Spleen (tissue), 7 donors: ENCODE measurements at regions not wholly inside any gene's neighbourhood (a gene's known extent, or its start where the extent isn't known, plus 50 kb on each side); places are given as distances from the start of the nearest gene placed in this dataset.

Source experiments
- CTCF ChIP-seq, 11 experiments: fragments of 200-600 bp in 7 of 11; fragments of 450-650 bp in 4 of 11; sonication (generic) in 4 of 11; IDR thresholded peaks in 8 of 11; conservative IDR thresholded peaks in 3 of 11; 1 replicate in 7 of 11; 2 replicates in 4 of 11; pipeline versions ENCODE4 v1.4.0 to v1.8.0; 2016 to 2021; ENCODE audit warnings: antibody characterized with exemption in 11 of 11, inconsistent platforms in 4 of 11, mild to moderate bottlenecking in 1 of 11
- POLR2AphosphoS5 ChIP-seq, 3 donors: sonication (generic); formaldehyde crosslinking; IDR thresholded peaks; one replicate each; pipeline ENCODE4 v1.5.1; 2017; ENCODE audit warnings: antibody characterized with exemption in 3 of 3
- donor health status: DM: no; HTN: no; CAD: no; lungs with moderate emphysema.
- donor health status: DM: no; HTN: no; CAD: no.
- donor health status: DM: no; HTN: no; CAD: no.

- TF ChIP-seq CTCF (IDR thresholded peaks at IDR 0.05 in 8 of 11, conservative IDR thresholded peaks at IDR 0.05 in 3 of 11), result no peak
- no peak for TF ChIP-seq POLR2AphosphoS5 (IDR thresholded peaks at IDR 0.05)
Observed at GRCh38 chr3:95354489-95354888, 1291.6 kb downstream of the NSUN3 start.
